Spleen (tissue), 11 donors: ENCODE measurements at regions not wholly inside any gene's neighbourhood (a gene's known extent, or its start where the extent isn't known, plus 50 kb on each side); places are given as distances from the start of the nearest gene placed in this dataset.

ENCODE experiments used
- DNase-seq: peaks from one replicate; pipeline ENCODE4 v3.0.0-alpha.2; 2020
- H3K27ac ChIP-seq, 8 donors: fragments of 200-600 bp; sonication (generic) in 7 of 8; 1 replicate in 4 of 8; 2 replicates in 4 of 8; pipeline versions ENCODE4 v1.5.0 to v1.8.0; 2016 to 2021; ENCODE audit warnings: inconsistent platforms in 4 of 8, mild to moderate bottlenecking in 4 of 8, moderate library complexity in 1 of 8
- H3K27me3 ChIP-seq, 7 donors: fragments of 200-600 bp; sonication (generic) in 6 of 7; replicated peaks in 1 of 7; 1 replicate in 4 of 7; 2 replicates in 3 of 7; pipeline versions ENCODE4 v1.5.0 to v1.8.0; 2016 to 2021; ENCODE audit warnings: inconsistent platforms in 3 of 7, mild to moderate bottlenecking in 1 of 7
- H3K36me3 ChIP-seq, 6 donors: fragments of 200-600 bp; sonication (generic) in 5 of 6; 1 replicate in 4 of 6; 2 replicates in 2 of 6; pipeline versions ENCODE4 v1.5.0 to v1.8.0; 2016 to 2021; ENCODE audit warnings: inconsistent platforms in 2 of 6
- H3K4me1 ChIP-seq, 6 donors: fragments of 200-600 bp; sonication (generic) in 5 of 6; 1 replicate in 3 of 6; 2 replicates in 3 of 6; pipeline versions ENCODE4 v1.5.0 to v1.8.0; 2016 to 2021; ENCODE audit warnings: inconsistent platforms in 3 of 6
- H3K4me3 ChIP-seq, 8 donors: fragments of 200-600 bp; sonication (generic) in 7 of 8; 1 replicate in 4 of 8; 2 replicates in 4 of 8; pipeline versions ENCODE4 v1.5.0 to v1.8.0; 2016 to 2021; ENCODE audit warnings: inconsistent platforms in 4 of 8, mild to moderate bottlenecking in 4 of 8, moderate library complexity in 2 of 8
- H3K9me3 ChIP-seq, 8 donors: fragments of 200-600 bp; sonication (generic) in 7 of 8; 1 replicate in 4 of 8; 2 replicates in 4 of 8; pipeline versions ENCODE4 v1.5.0 to v1.8.0; 2016 to 2021; ENCODE audit warnings: inconsistent platforms in 4 of 8
- POLR2A ChIP-seq, 3 donors: fragments of 450-650 bp; IDR thresholded peaks; one replicate each; pipeline ENCODE4 v1.5.1; 2017; ENCODE audit warnings: antibody characterized with exemption in 3 of 3, mild to moderate bottlenecking in 1 of 3
- POLR2AphosphoS5 ChIP-seq, 3 donors: sonication (generic); formaldehyde crosslinking; IDR thresholded peaks; one replicate each; pipeline ENCODE4 v1.5.1; 2017; ENCODE audit warnings: antibody characterized with exemption in 3 of 3
- WGBS, 5 donors: extraction: QIAGEN DNeasy Blood & Tissue Kit in 3 of 5; methylation state at CpG; one replicate each; pipeline versions ENCODE4 v1.1.5 to v1.1.7; 2013 to 2018; 5-methylcytosine and 5-hydroxymethylcytosine counted together
- intact Hi-C: fragments of 100-400 bp; cut with DNase I; formaldehyde crosslinking; loops from one replicate; pipeline ENCODE4 v1.15.0; 2023; ENCODE audit warnings: low total_unique reads
- TF ChIP-seq, protein P1 (sequence below), 11 experiments: fragments of 200-600 bp in 7 of 11; fragments of 450-650 bp in 4 of 11; sonication (generic) in 4 of 11; IDR thresholded peaks in 8 of 11; conservative IDR thresholded peaks in 3 of 11; 1 replicate in 7 of 11; 2 replicates in 4 of 11; pipeline versions ENCODE4 v1.4.0 to v1.8.0; 2016 to 2021; ENCODE audit warnings: antibody characterized with exemption in 11 of 11, inconsistent platforms in 4 of 11, mild to moderate bottlenecking in 1 of 11
- donor health status: healthy with polysubstance abuse.
- donor health status: DM: no; HTN: no; CAD: no; lungs with moderate emphysema.
- donor health status: DM: no; HTN: no; CAD: no.
- donor health status: Bipolar disorder and iron deficiency.
- donor health status: healthy.
- donor health status: DM: no; HTN: no; CAD: no.
- donor health status: DM: yes; HTN: yes; CAD: no.

DNA sequence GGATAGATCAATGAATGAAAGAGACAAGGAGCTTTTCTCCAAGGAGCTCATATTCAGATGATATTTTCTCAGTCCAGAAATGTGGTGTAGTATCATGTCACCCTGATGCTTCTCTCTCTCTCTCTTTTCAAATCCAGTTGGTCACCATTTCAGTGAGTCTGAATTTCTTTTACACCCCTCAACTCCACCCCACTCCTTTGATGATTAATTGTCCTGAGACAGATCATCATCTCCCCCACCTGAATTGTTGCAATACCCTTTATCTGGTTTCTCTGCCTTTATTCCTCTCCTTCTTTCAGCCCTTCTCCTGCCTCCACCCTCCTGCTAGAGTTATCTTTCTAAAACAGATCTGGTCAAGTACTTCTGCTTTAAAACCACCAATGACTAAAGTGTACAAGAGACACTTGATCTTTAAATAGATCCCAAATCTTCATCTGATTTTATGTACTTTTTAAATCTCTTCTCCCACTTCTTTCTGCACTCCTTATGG lies 299.8 kb downstream of the KLF5 start:
- H3K4me3 ChIP-seq: no peak overlapping the region
- H3K9me3 ChIP-seq: no peaks in the 10 kb centered on the region
- intact Hi-C loops: no loop called here
- H3K27ac ChIP-seq: no peak overlapping the region
- H3K4me1 ChIP-seq: no peaks in the 10 kb centered on the region
- no peaks in the 10 kb centered on the region for H3K27me3 ChIP-seq
- H3K36me3 ChIP-seq: no peaks in the 10 kb centered on the region
- no peak for DNase-seq
- TF ChIP-seq, protein P1, sequence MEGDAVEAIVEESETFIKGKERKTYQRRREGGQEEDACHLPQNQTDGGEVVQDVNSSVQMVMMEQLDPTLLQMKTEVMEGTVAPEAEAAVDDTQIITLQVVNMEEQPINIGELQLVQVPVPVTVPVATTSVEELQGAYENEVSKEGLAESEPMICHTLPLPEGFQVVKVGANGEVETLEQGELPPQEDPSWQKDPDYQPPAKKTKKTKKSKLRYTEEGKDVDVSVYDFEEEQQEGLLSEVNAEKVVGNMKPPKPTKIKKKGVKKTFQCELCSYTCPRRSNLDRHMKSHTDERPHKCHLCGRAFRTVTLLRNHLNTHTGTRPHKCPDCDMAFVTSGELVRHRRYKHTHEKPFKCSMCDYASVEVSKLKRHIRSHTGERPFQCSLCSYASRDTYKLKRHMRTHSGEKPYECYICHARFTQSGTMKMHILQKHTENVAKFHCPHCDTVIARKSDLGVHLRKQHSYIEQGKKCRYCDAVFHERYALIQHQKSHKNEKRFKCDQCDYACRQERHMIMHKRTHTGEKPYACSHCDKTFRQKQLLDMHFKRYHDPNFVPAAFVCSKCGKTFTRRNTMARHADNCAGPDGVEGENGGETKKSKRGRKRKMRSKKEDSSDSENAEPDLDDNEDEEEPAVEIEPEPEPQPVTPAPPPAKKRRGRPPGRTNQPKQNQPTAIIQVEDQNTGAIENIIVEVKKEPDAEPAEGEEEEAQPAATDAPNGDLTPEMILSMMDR (IDR thresholded peaks at IDR 0.05 in 8 of 11, conservative IDR thresholded peaks at IDR 0.05 in 3 of 11): no peak
- no peak for TF ChIP-seq POLR2A (IDR thresholded peaks at IDR 0.05)
- no peak for TF ChIP-seq POLR2AphosphoS5 (IDR thresholded peaks at IDR 0.05)

DNA sequence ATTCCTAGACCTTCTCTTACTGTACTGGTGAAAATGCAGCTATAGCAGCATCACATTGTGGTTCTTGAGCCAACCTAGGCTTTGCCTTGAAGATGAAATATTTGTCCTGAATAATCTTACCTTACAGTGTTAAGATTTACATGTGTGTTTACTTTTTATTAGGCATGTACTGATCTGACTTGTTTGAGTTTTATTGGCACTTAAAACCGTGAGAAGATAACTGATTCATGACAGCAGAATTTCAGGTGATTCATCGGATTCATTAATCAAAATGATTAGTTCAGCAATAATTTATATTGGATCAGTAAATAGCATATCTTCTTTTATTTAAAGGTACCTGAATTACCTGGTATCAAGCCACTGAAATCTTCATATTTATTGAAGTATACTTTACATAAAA lies 296.3 kb downstream of the KLF5 start:
- no peaks in the 10 kb centered on the region for H3K4me1 ChIP-seq
- intact Hi-C loops: no loop called here
- no peak overlapping the region for H3K27ac ChIP-seq
- 79 to 91% (median 86%) methylated on average over 2 of the region's 2 CpGs for WGBS, 5 donors
- H3K9me3 ChIP-seq: no peaks in the 10 kb centered on the region
- no peak overlapping the region for H3K4me3 ChIP-seq
- TF ChIP-seq, protein P1 (IDR thresholded peaks at IDR 0.05 in 8 of 11, conservative IDR thresholded peaks at IDR 0.05 in 3 of 11): no peak
- TF ChIP-seq POLR2AphosphoS5 (IDR thresholded peaks at IDR 0.05): no peak
- TF ChIP-seq POLR2A (IDR thresholded peaks at IDR 0.05): no peak
- no peak for DNase-seq
- H3K27me3 ChIP-seq: no peaks in the 10 kb centered on the region
- no peaks in the 10 kb centered on the region for H3K36me3 ChIP-seq

DNA sequence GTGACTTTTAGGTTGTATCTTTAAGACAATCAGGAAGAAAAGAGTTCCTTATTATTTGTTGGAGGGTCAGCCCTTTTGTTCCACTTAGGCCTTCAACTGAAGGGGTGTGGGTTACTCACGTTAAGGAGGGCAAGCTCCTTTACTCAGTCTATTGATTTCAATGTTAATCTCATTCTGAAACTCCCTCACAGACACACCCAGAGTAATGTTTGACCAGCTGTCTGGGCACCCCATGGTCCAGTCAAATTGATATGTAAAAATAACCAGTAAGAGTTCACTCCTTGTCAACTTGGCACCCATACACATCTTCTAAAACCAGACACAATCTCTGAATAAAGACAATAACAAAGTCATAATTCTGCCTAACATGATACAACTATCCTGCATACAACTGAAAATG lies 292.9 kb downstream of the KLF5 start:
- peaks cover 0 to 4% (median 0%) of the 10 kb centered on the region in 7 donors for H3K27me3 ChIP-seq
- no peak for TF ChIP-seq POLR2A (IDR thresholded peaks at IDR 0.05)
- no peak for TF ChIP-seq POLR2AphosphoS5 (IDR thresholded peaks at IDR 0.05)
- TF ChIP-seq, protein P1 (IDR thresholded peaks at IDR 0.05 in 8 of 11, conservative IDR thresholded peaks at IDR 0.05 in 3 of 11): no peak

DNA sequence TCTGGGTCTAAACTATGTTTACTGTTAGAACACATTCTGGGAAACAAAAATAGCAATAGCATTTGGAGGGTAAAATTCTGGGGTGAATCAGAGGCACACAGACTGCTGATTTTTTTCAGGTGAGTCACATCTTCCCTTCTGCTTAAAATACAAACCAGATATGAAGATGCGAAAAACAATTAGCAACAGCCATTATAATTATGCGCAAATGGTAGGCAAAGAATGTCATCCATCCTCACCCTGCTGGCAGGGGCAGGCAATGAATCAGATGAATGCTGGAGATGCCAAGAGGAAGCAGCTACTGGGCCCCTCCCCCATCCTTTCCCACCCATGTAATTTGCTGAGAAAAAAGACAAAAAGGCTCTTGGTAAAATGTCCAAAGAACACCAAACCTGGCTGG lies 282.9 kb downstream of the KLF5 start:
- H3K4me3 ChIP-seq: no peak overlapping the region
- TF ChIP-seq POLR2A (IDR thresholded peaks at IDR 0.05) (no peak), POLR2AphosphoS5 (IDR thresholded peaks at IDR 0.05) (no peak)
- TF ChIP-seq, protein P1 (IDR thresholded peaks at IDR 0.05 in 8 of 11, conservative IDR thresholded peaks at IDR 0.05 in 3 of 11): no peak
- no peaks in the 10 kb centered on the region for H3K4me1 ChIP-seq
- no peaks in the 10 kb centered on the region for H3K9me3 ChIP-seq
- intact Hi-C loops: no loop called here
- H3K27me3 ChIP-seq: no peaks in the 10 kb centered on the region
- WGBS, 5 donors: 85 to 97% (median 87%) methylated on average over 2 of the region's 2 CpGs
- no peak overlapping the region for H3K27ac ChIP-seq
- DNase-seq: no peak
- no peaks in the 10 kb centered on the region for H3K36me3 ChIP-seq

More for the DNA sequence above, 292.9 kb downstream of the KLF5 start:
- no peaks in the 10 kb centered on the region for H3K36me3 ChIP-seq
- DNase-seq: no peak
- no peak overlapping the region for H3K27ac ChIP-seq
- no peak overlapping the region for H3K4me3 ChIP-seq
- H3K4me1 ChIP-seq: no peaks in the 10 kb centered on the region
- intact Hi-C loops: no loop called here
- H3K9me3 ChIP-seq: no peaks in the 10 kb centered on the region
- 59 to 81% (median 71%) methylated on average over 1 of the region's 1 CpG for WGBS, 5 donors
